AG08396 (cell line): ENCODE measurements at regions not wholly inside any gene's neighbourhood (a gene's known extent, or its start where the extent isn't known, plus 50 kb on each side); places are given as distances from the start of the nearest gene placed in this dataset.
"Not testable (repeated sequence)": the region's sequence is repeated elsewhere in the genome, so short reads cannot be mapped to it uniquely, and the experiment has no call there.

ENCODE experiments used
- DNase-seq: peaks from one replicate; pipeline ENCODE4 v3.0.0; 2012; ENCODE audit warnings: low spot score, mixed read lengths

- not testable (repeated sequence) for DNase-seq
Observed at GRCh38 chr14:36411951-36412350, 91.5 kb upstream of the MBIP start.

- no peak for DNase-seq
Observed at GRCh38 chr14:36408388-36408787, 88.0 kb upstream of the MBIP start.

GRCh38 chr14:36405589-36406274 is 85.3 kb upstream of the MBIP start:
- no peak for DNase-seq

GRCh38 chr14:36402867-36403266 is 82.4 kb upstream of the MBIP start:
- no peak for DNase-seq

GRCh38 chr14:36398463-36399291 is 78.2 kb upstream of the MBIP start:
- no peak for DNase-seq

GRCh38 chr14:36397357-36397756 is 76.9 kb upstream of the MBIP start:
- no peak for DNase-seq

- no peak for DNase-seq
Observed at GRCh38 chr14:36396798-36397197, 76.4 kb upstream of the MBIP start.

GRCh38 chr14:36394593-36394992 is 74.2 kb upstream of the MBIP start:
- DNase-seq = no peak

GRCh38 chr14:36390718-36391117 is 70.3 kb upstream of the MBIP start:
- no peak for DNase-seq

GRCh38 chr14:36383767-36384431 is 63.5 kb upstream of the MBIP start:
- no peak for DNase-seq

GRCh38 chr14:36373982-36374673 is 53.7 kb upstream of the MBIP start:
- peak; percentile 75 for DNase-seq
